Testis (tissue), 2 donors: ENCODE measurements at regions not wholly inside any gene's neighbourhood (a gene's known extent, or its start where the extent isn't known, plus 50 kb on each side); places are given as distances from the start of the nearest gene placed in this dataset.

Experiments
- POLR2A ChIP-seq: fragments of 450-650 bp; IDR thresholded peaks from one replicate; pipeline ENCODE4 v1.6.1; 2017; ENCODE audit warnings: antibody characterized with exemption, mild to moderate bottlenecking, moderate library complexity
- TF ChIP-seq, protein P1 (sequence below), 3 experiments: fragments of 450-650 bp in 2 of 3; fragments of 200-600 bp in 1 of 3; sonication (generic) in 1 of 3; IDR thresholded peaks; one replicate each; pipeline ENCODE4 v1.5.1; 2016 to 2019; ENCODE audit warnings: antibody characterized with exemption in 3 of 3, mild to moderate bottlenecking in 2 of 3, moderate library complexity in 1 of 3

DNA sequence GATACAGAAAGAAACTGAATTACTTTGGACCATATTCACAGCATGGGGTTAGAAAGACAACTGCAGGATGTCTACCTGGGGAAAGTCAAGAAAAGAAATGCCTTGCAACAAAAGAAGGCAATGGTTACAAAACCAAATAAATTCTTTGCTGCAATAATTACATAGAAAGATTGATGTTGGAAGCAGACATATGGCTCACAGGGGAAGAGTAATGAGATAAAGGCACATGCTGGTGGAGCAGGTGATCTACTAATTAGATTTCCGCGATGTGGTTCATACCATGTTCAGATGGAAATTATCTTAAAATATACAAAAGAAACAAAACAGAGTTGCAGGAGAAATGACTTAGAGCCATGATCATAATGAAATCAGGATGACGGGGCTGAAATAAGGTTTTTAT lies 718.8 kb upstream of the PKDCC start:
- TF ChIP-seq POLR2A, result no peak
- TF ChIP-seq, protein P1, sequence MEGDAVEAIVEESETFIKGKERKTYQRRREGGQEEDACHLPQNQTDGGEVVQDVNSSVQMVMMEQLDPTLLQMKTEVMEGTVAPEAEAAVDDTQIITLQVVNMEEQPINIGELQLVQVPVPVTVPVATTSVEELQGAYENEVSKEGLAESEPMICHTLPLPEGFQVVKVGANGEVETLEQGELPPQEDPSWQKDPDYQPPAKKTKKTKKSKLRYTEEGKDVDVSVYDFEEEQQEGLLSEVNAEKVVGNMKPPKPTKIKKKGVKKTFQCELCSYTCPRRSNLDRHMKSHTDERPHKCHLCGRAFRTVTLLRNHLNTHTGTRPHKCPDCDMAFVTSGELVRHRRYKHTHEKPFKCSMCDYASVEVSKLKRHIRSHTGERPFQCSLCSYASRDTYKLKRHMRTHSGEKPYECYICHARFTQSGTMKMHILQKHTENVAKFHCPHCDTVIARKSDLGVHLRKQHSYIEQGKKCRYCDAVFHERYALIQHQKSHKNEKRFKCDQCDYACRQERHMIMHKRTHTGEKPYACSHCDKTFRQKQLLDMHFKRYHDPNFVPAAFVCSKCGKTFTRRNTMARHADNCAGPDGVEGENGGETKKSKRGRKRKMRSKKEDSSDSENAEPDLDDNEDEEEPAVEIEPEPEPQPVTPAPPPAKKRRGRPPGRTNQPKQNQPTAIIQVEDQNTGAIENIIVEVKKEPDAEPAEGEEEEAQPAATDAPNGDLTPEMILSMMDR (IDR thresholded peaks at IDR 0.05), result no peak
